ENCODE measurements at regions not wholly inside any gene's neighbourhood (a gene's known extent, or its start where the extent isn't known, plus 50 kb on each side); places are given as distances from the start of the nearest gene placed in this dataset.

- Histone ChIP-seq H4K91ac (replicated peaks; ENCODE audit: insufficient read length, low read length) (no peak overlapping the region), H3K9ac (replicated peaks in 1 of 4; ENCODE audit: extremely low read depth in 1 of 4, low read depth in 3 of 4, low read length in 3 of 4) (no peak overlapping the region), H3K79me1 (ENCODE audit: low read depth, low read length) (no peaks in the 10 kb centered on the region), H4K20me1 (replicated peaks in 1 of 2; ENCODE audit: control insufficient read depth in 1 of 2, insufficient read depth in 2 of 2, low read length in 2 of 2) (no peaks in the 10 kb centered on the region), H3K36me3 (ENCODE audit: control insufficient read depth in 2 of 4, insufficient read depth in 4 of 4, low read length in 3 of 4) (no peaks in the 10 kb centered on the region), H2AFZ (ENCODE audit: low read length) (no peak overlapping the region), H3K56ac (replicated peaks; ENCODE audit: insufficient read length, low read depth, low read length) (no peak overlapping the region), H3K79me2 (ENCODE audit: control insufficient read depth in 1 of 2, insufficient read depth in 2 of 2, low read length in 2 of 2) (no peaks in the 10 kb centered on the region), H3K14ac (ENCODE audit: insufficient read length) (no peak overlapping the region), H3K4ac (replicated peaks; ENCODE audit: insufficient read length, low read depth, low read length) (no peak overlapping the region), H3K9me3 (ENCODE audit: insufficient read depth in 2 of 2, low read depth in 1 of 2, low read length in 1 of 2) (no peaks in the 10 kb centered on the region), H2AK5ac (ENCODE audit: low read depth, low read length) (no peak overlapping the region), H2BK12ac (ENCODE audit: low read depth, low read length) (no peak overlapping the region), H2BK120ac (replicated peaks; ENCODE audit: low read depth, low read length) (no peak overlapping the region), H3K23me2 (ENCODE audit: low read depth, low read length) (peaks cover 1% of the 10 kb centered on the region; the same call in 1 of the 2 replicates), H4K5ac (ENCODE audit: insufficient read length, low read depth, low read length) (no peak overlapping the region), H2BK5ac (ENCODE audit: low read depth, low read length) (no peak overlapping the region), H3K4me1 (replicated peaks in 1 of 4; ENCODE audit: control insufficient read depth in 3 of 4, insufficient read depth in 4 of 4, low read length in 3 of 4) (peaks cover 0 to 6% (median 0%) of the 10 kb centered on the region in 4 experiments; a peak in 1 of 7 replicates), H3K4me2 (ENCODE audit: insufficient read depth in 1 of 2, low read depth in 2 of 2, low read length in 2 of 2) (no peak overlapping the region), H2BK15ac (ENCODE audit: low read length) (no peak overlapping the region), H2BK20ac (ENCODE audit: low read length) (no peak overlapping the region), H3K23ac (ENCODE audit: insufficient read length) (no peak overlapping the region), H3K4me3 (ENCODE audit: extremely low read depth in 1 of 4, insufficient read depth in 2 of 4, low read depth in 3 of 4, low read length in 4 of 4) (no peak overlapping the region), H3K27me3 (replicated peaks in 1 of 4; ENCODE audit: control insufficient read depth in 3 of 4, extremely low read depth in 1 of 4, insufficient read depth in 3 of 4, low read length in 3 of 4) (no peaks in the 10 kb centered on the region), H3K18ac (ENCODE audit: extremely low read depth, low read length) (no peak overlapping the region), H3K27ac (ENCODE audit: low read depth, low read length) (no peak overlapping the region), H4K8ac (ENCODE audit: extremely low read depth, insufficient read depth, low read length) (no peak overlapping the region)
- WGBS, 2 experiments (ENCODE audit: extremely low coverage in 1 of 2, insufficient coverage in 1 of 2, insufficient read length in 1 of 2, insufficient replicate concordance in 2 of 2, low coverage in 1 of 2, low lambda C conversion rate in 2 of 2, missing lambda C conversion rate in 1 of 2), result 72% methylated on average over 10 of the region's 10 CpGs; no CpG with 5 or more reads in 1 of the 2 experiments
- CTCF ChIA-PET (ENCODE audit: partially characterized antibody), result interaction anchor here (0.5 to 3.9 kb wide), 11 partner anchors 8 to 290 kb away, joined by 3 to 13 read pairs (median 3); no protein-coding TSS in a partner anchor
- POLR2A ChIA-PET (ENCODE audit: partially characterized antibody), result no interaction called here
- FAIRE-seq, result no peak
- no peak for DNase-seq (ENCODE audit: low read depth in 1 of 2, low spot score in 2 of 2)
- TF ChIP-seq KDM1A (IDR thresholded peaks at IDR 0.05; ENCODE audit: borderline replicate concordance, low read length) (0 out of 2 replicates have a peak, but pooled peaks have one; percentile 47), JUN (IDR thresholded peaks at IDR 0.05; ENCODE audit: low read depth, low read length) (no peak)
These were observed 87.3 kb upstream of the ZNF618 start for GRCh38 chr9:113788616-113789330.
